NB4 (cell line): ENCODE measurements at regions not wholly inside any gene's neighbourhood (a gene's known extent, or its start where the extent isn't known, plus 50 kb on each side); places are given as distances from the start of the nearest gene placed in this dataset.

Experiments
- CTCF ChIP-seq: IDR thresholded peaks from one replicate; pipeline ENCODE4 v1.5.1; 2012; ENCODE audit warnings: low read depth, low read length
- MAX ChIP-seq: IDR thresholded peaks from 2 replicates; pipeline ENCODE4 v1.6.1; 2011; ENCODE audit warnings: low read depth, low read length
- MYC ChIP-seq: IDR thresholded peaks from 2 replicates; pipeline ENCODE4 v1.6.1; 2011; ENCODE audit warnings: low read depth, low read length
- POLR2A ChIP-seq: IDR thresholded peaks from 2 replicates; pipeline ENCODE4 v1.6.1; 2011; ENCODE audit warnings: mild to moderate bottlenecking; ENCODE audit not compliant: insufficient read length; ENCODE audit errors: extremely low read depth

- no peak for TF ChIP-seq POLR2A
- TF ChIP-seq MAX: no peak
- no peak for TF ChIP-seq CTCF
- TF ChIP-seq MYC: no peak
Measured at GRCh38 chr5:124403281-124403680, 343.2 kb downstream of the ZNF608 start.
